GM15510 (cell line): ENCODE measurements at regions not wholly inside any gene's neighbourhood (a gene's known extent, or its start where the extent isn't known, plus 50 kb on each side); places are given as distances from the start of the nearest gene placed in this dataset.

Source experiments
- POLR2A ChIP-seq: IDR thresholded peaks from 3 replicates; pipeline ENCODE4 v1.6.1; 2011; ENCODE audit warnings: borderline replicate concordance; ENCODE audit not compliant: insufficient read length; ENCODE audit errors: extremely low read depth

DNA sequence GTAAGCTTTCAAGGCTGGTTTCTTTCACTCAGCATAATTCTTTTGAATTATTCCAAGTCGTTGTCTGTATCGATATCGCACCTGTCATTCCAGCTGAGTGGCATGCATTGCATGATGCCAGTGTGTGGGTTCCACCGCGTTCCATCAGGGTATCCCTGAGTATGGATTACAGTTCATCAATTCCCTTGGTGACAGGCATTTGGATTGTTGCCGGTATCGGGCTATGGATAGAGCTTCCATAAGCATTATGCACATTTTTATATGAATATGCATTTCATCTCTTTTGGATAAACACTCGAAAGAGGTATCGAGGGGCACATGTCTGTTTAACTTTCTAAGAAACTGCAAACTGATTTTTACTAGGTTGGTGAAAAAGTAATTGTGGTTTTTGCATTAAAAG is 698.8 kb downstream of the BRD1 start:
- no peak for TF ChIP-seq POLR2A

GRCh38 chr22:49124608-49125007 is 703.1 kb downstream of the BRD1 start:
- TF ChIP-seq POLR2A = no peak

DNA sequence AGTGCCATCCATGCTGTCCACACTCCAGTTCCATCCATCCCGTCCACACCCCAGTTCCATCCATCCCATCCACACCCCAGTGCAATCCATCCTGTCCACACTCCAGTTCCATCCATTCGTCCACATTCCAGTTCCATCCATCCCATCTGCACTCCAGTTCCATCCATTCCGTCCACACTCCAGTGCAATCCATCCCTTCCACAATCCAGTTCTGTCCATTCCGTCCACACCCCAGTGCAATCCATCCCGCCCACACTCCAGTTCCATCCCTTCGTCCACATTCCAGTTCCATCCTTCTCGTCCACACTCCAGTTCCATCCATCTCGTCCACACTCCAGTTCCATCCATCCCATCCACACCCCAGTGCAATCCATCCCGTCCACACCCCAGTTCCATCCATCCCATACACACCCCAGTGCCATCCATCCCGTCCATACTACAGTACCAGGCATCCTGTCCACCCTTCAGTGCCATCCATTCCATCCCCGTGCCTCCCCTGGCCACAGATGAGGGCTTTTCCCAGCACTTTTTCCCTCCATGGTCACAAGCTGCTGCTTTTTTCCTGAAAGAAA is 704.0 kb downstream of the BRD1 start:
- TF ChIP-seq POLR2A = no peak

- no peak for TF ChIP-seq POLR2A
Measured at GRCh38 chr22:49119551-49119952, 708.1 kb downstream of the BRD1 start.

- no peak for TF ChIP-seq POLR2A
Measured at GRCh38 chr22:49118065-49118464, 709.6 kb downstream of the BRD1 start.

DNA sequence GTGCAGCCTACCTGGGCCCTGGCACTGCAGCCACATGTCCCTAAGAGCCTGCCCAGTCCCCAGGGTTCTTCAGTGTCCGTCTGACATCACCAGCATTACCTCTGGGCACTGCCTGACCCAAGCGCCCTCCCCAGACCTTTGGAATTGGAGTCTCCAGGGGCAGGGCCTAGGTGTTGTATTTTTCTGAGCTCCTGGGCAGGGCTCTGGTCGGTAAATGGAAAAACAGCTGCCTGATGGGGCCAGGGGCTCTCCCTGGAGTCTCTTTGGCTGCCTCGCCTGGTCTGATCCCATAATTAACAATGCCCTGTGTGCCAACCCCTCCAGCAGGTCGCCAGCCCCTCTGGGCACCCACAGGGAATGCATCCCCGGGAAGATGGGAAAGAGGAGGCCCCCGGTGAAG is 710.2 kb downstream of the BRD1 start:
- TF ChIP-seq POLR2A = no peak

GRCh38 chr22:49116486-49117120 is 711.1 kb downstream of the BRD1 start:
- no peak for TF ChIP-seq POLR2A

DNA sequence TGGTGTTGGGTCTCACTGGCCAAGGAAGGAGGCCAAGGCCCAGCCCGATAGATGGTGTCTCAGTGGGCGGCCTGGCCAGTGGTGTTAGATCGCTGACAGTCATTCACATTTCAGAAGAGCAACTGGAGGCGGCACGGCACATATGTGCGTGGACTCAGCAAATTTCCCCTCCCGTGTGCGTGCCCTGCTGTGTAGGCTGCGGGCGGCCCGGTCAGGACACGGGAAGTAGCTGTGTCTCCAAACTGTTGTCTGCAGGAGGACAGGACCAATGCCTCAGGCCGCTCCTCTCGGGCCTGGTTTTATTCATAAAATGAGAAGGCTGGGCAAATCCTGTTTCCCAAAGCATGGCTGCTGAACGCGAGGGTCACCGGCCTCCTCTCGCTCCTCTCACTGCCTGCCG is 711.7 kb downstream of the BRD1 start:
- TF ChIP-seq POLR2A = no peak

GRCh38 chr22:49115197-49115596 is 712.5 kb downstream of the BRD1 start:
- no peak for TF ChIP-seq POLR2A

DNA sequence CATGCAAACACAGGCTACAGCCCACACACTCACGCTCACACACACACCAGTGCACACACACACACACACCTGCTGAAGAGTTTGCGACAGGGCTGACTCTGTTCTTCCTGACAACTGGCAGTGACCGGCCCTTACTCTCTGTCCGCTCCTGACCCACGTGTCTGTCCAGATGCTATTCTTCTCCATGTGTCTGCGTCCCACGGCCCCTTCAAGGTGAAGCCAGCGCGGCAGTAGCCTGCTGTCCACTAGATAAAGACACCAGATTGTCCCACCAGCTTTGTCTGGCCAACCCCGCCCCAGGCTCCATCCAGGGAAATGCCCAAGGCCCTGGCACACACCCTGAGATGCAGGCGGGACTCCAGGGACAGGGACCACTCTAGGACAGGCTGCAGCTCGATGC is 713.9 kb downstream of the BRD1 start:
- no peak for TF ChIP-seq POLR2A

DNA sequence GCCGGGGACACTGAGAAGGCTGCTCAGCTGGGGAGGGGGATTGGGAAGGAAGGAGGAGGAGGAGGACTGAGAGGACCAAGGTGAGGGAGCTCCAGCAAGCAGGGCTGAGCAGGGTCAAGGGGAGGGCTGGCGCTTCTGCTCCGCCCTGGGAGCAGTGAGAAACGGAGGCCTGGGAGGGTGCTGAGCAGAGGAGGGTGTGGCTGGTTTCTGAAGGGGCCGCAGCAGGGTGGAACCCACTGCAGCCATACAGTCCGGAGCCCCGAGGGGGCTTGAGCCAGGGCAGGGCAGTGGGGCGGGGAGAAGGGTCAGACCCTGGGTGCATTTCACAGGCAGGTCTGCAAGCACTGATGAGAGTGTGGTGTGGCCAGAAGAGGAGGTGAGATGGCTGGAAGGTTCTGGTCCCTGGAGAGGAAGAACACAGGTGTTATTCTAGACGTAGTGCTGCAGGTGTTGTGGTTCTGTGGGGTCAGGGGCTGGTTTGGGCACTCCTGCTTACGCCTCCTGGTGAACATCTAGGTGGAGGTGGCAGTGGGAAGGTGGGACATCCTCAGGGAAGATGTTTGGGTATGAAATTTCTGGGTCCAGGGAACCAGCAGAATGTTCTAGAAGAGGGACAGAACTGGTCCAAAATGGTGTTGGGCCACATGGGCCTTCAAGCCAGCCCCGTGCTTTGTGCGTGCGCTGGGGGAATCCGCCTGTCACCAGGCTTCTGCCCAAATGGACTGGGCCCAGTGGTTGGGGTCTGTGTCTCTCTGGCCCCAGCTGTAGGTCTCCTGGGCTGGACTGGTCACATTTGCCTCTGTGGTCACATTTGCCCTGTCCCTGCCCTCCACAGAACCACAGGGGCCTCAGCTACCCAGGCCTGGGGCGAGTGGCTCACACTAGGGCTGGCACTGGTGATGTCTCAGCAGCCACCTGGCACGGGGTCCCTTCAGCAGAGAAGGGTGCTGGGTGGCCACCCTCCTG is 714.7 kb downstream of the BRD1 start:
- no peak for TF ChIP-seq POLR2A

DNA sequence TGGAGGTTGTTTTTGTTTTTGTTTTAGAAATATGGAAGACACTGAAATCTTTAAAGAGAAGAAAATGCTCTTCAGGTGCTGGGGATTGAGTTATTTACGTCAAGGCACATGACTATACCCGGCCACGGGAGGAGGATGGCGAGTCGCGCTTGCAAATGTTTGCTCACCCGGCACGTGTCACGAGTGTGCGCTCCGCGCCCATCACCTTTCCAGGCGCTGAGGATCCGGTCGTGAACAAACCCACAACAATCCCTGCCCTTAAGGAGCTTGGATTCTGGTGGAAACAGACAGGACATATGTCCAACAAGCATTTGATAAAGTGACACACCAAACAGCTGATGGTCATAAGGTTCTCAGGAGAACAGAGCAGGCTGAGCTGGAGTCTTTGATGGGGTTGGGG is 715.5 kb downstream of the BRD1 start:
- no peak for TF ChIP-seq POLR2A

GRCh38 chr22:49111085-49111484 is 716.6 kb downstream of the BRD1 start:
- TF ChIP-seq POLR2A = no peak

DNA sequence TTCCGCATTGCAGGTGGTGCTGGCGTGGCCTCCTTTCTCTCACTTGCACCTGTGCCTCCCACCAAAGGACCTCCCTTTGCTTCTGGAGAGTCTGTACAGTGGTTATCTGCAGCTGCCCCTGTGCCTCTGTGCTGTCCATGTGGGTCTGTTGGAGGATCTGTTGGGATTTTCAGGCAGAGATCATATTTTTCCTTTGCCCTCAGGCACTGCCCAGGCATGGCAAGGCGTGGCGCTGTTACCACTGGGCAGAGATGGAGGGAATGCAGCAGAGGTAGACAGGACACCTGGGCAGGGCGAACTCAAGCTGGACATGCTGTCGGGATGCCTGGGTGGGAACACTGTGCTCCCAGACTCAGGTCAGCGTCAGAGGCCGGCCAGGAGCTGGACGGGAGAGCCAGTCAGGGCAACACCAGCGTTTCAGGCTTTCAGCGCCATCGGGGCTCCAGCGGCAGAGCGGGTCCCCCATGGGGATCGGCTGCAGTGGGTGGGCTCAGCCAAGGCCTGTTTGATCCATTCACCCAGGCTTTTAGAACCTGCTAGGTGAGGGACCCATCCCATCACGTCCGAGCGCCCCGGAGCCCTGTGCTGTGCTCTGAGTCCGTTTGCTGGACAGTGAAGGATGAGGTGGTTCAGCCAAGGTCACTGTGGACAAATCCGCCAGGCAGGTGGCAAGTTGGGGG is 718.9 kb downstream of the BRD1 start:
- TF ChIP-seq POLR2A = no peak

DNA sequence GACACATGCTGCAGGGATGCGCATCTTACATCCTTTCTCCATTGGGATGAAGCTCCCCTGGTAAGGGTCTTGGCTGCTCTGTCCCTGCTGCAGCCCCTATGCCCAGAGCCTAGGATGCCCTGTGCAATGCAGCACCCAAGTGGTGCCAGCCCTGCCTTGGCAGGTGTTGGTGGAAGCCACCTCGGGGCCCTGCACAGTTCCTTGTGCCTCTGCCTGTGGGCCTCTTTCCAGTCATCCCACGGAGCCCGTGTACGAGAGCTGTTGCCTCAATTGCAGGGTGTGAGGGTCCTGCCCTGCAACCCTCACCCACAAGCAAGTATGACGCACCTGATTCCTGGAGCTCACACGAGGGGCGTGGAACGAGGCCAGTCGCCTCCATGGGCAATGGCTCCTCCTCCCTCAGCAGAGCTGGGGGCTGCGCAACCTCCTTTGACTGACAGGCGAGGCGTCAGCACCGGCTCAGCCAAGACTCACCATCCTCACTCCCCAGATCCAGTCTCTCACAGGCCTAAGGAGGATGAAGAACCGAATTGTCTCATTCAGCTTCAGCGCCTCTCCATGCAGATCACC is 719.6 kb downstream of the BRD1 start:
- no peak for TF ChIP-seq POLR2A
